Endometrium (tissue), 2 donors: ENCODE measurements at regions not wholly inside any gene's neighbourhood (a gene's known extent, or its start where the extent isn't known, plus 50 kb on each side); places are given as distances from the start of the nearest gene placed in this dataset.
"Not testable (repeated sequence)": the region's sequence is repeated elsewhere in the genome, so short reads cannot be mapped to it uniquely, and the experiment has no call there.

ENCODE experiments used
- FAIRE-seq: peaks from 2 replicates; lab custom pipeline; 2012; peaks lifted over from hg19 to GRCh38; lab: Jason Lieb, UNC
- donor health status: control.
- donor health status: control.

DNA sequence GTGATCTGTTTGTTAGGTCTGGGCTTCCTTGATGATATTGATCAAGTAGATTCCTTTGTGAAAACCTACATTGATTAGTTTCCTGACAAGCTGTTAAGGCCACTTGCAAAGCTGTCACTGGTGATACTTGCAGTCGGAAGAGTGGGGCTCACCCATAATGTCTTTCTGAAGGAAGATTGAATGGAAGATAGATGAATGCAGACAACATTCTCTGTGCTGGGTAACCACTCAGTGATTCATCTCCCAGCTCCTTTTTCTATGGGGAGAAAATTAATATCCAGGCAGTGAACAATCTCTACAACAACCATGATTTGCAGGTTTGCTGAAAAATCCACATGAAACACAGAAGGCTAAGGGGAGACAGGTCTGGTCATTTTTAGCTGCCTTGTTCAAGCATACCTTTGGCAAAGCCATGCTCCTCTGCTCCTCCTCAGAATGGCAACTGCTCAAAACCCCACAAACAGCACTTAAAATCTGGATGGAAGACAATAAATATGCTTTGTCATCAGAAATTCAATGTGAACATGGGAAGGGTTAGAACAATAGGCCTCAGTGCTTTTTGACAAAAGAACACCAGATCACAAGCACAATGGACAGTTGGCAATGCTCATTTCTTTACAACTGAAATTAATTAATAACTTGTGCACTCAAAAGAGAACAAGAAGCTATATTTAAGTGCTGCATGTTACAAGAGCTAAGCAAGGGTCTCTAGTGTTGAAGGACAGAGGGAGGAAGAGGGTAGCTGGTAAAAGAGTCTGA lies 495.4 kb downstream of the TOX3 start:
- FAIRE-seq: no peak

DNA sequence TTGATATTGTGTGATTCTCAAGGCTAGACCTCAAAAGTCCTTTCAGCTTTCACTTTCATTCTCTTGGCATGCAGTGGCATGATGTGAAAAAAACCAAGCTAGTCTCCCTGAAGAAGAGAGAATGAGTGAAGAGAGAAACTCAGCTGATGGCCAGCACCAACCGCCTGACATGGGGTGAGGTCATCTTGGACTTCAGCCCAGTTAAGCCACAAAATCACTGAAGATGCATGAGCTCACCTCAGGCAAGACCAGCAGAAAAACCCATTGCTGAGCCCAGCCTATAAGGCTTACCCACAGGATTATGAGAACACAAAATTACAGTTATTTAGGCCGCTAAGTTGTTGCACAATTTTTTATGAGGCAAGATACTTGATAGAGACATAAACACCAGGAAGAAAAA lies 496.5 kb downstream of the TOX3 start:
- no peak for FAIRE-seq

DNA sequence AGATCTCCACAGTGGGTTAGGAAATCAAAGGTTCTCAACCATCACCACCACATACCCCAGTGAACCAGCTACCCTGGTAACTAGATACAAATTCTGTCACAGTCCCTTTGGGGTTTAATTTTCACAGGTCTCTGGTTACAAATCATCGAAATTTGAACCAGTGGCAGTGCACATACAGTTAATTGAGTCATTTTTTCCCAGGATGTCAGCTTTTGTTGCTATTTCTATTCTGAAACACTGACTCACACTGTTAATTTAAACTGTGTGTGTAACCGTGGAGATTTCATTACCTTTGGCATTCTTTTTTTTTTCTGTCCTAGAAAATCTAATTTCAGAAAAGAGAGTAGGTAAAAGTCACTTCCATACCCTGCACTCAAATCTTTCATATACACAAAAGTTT lies 511.5 kb downstream of the TOX3 start:
- no peak for FAIRE-seq

DNA sequence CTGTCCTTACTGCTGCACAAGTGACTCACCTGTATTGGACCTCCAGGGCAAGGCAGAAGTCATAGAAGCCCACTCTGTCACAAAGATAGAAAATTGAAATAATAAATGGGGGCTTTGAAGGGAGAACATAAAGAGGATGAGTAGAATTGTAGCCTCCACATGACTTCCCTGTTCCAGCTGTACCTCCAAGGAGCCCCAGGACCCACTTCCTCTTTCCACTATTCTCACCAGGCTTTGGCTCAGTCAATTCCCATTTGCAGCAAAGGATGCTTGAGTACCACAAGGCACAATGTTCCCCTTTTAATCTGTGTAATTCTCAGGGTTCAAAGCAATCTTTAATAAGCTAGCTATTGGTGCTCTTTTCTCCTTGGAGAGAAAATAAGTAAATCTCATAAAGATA lies 512.1 kb downstream of the TOX3 start:
- no peak for FAIRE-seq

DNA sequence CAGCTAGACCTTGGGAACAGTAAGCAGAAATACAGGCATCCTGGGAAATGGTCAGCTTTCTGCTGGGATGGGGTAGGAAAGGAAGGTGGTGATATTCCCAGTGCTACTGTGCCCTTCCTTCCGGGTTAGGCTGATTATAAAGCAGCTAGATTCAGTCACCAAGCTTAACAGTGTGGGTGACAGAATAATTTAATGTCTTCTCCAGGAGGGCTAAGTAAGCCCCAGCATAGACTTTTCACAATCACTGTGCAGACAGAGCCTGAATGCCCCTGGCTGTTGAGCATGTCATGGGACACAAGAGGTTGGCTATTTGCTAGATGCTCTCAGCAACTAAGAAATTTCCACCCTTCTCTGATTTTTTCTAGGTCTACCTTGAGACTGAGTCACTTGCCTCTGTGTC lies 513.0 kb downstream of the TOX3 start:
- FAIRE-seq: no peak

- no peak for FAIRE-seq
Observed at GRCh38 chr16:52022980-52023379, 524.0 kb downstream of the TOX3 start.

GRCh38 chr16:52022177-52022576 lies 524.8 kb downstream of the TOX3 start:
- no peak for FAIRE-seq

DNA sequence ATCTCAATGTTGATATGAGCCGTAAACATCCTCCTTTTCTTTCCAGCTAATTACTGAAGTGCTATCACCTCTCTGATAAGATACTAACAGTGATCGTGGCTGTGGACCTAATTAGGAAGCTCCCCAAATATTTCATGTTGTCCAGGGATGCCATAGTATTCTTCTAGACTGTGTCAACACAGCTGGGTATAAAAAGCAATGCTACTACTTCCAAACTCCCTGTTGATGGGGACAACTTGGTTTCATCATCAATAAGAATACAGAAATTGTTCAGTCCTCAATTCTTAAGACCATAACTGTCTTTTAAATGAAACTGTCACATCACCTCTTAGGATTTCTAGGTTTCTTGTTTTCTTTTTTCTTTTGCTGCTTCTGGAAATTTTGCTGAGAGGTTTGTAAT lies 530.6 kb downstream of the TOX3 start:
- no peak for FAIRE-seq

DNA sequence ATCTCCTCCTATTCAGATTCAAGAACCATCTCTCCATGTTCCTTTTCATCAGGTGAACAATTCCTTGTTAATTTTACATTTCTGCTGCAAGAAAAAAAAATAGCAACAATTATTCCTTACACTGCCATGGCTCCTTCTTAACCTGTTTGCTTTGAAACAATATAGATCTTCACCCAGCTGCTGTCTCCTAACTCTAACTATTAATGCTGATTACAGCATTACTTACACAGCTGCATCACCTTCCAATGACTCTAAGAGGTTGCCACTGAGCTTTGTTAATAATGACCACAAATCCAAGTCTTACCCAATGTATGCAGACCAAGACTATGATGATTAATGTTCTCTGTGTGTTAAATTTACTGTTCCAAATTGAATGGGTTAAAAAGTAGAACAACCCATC lies 541.4 kb downstream of the TOX3 start:
- FAIRE-seq: no peak

DNA sequence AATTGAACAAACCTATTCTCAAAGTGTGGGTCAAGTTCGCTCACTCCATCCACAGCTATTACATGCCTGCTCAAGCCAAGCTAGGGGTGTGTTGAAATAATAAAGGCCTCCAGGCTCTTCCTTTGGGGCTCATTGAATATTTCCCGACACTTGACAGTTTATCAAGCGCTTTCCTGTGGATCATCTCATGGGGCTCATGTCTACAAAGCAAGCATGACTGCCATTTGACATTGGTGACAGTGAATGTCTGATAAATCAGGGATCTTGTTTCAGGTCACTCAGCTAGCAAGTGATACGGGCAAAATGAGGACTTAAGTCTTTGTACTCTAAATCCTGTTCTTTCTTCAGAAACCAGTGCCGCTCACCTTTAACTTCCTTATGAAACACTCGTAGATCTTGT lies 542.6 kb downstream of the TOX3 start:
- no peak for FAIRE-seq

GRCh38 chr16:52002026-52002425 lies 544.9 kb downstream of the TOX3 start:
- FAIRE-seq: no peak

GRCh38 chr16:51996516-51996915 lies 550.4 kb downstream of the TOX3 start:
- no peak for FAIRE-seq

- no peak for FAIRE-seq
Observed at GRCh38 chr16:51994597-51994996, 552.3 kb downstream of the TOX3 start.

DNA sequence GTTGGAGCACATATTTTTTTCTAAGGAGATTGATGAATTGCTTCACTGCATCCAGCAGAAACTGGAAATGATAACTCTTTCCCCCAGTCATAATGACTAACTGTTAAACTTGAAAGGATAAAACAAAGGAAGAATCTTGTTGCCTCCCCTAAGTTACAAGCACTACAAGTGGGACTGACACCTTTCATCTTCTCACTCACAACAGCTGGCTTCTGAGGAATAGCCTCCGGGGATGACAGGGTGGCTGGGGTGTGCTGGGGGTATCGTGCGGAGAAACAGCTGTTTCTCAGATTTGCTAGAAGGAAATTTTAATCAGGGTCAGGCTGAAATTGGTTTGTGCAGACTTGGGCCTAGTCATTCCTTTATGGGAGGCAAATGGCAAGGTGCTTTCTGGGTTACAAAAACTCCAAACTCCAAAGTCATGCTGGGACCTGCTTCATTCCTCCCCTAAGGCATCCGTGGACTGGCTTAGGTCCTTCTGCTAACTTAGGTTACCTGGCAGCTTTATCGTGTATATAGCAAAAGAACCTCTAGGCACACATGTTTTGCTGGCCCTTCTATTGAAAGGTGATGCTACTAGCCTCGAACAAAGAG lies 557.2 kb downstream of the TOX3 start:
- no peak for FAIRE-seq

DNA sequence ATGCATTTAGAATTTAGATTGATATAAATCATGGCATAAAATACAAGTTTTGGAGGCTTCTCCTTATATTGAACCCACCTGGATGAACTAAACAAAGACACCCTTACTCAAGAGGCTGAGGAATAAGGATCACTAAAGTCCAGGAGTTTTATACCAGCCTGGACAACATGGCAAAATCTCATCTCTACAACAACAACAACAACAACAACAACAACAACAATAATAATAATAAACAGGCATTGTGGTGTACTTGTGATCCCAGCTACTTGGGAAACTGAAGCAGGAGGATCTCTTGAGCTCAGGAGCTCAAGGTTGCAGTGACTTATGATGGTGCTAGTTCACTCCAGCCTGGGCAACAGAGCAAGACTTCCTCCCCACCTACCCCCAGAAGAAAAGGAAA lies 558.0 kb downstream of the TOX3 start:
- no peak for FAIRE-seq

DNA sequence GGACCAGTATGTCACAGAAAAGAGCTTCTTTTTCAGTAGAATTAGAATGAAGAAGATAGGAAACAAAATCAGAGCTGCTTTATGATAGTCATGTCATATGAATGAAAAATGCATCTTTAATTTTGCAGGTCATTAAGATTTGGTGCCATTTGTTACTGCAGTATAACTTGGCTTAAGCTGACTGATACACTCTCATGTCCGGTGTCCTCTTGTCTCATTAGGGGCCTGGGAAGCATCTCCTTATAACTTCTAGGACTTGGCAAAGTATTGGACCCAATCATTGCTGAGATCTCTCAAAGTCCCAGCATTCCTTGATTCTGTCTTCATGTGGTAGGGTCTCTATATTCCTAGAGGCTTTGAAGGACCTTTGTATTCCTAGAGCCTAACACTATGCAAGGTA lies 559.4 kb downstream of the TOX3 start:
- FAIRE-seq: no peak

GRCh38 chr16:51986717-51987116 lies 560.2 kb downstream of the TOX3 start:
- FAIRE-seq: no peak

DNA sequence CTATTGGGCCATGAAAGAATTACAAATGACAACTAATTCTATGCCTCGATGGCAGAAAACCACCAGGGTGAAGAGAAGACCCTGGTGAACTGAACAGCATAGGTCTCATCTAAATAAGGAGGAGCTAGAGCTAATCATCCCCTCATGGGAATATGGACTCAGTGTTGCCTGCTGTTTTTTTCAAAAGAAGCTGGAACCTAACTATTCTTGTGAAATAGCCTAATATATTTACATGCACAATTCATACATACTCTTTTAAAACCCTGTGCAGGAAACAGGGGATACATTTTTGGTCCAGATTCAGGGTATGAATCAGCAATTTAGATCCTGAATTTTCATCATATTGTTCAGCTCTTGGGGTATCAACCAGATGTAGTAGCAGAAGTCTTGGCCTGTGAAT lies 560.6 kb downstream of the TOX3 start:
- FAIRE-seq: no peak

DNA sequence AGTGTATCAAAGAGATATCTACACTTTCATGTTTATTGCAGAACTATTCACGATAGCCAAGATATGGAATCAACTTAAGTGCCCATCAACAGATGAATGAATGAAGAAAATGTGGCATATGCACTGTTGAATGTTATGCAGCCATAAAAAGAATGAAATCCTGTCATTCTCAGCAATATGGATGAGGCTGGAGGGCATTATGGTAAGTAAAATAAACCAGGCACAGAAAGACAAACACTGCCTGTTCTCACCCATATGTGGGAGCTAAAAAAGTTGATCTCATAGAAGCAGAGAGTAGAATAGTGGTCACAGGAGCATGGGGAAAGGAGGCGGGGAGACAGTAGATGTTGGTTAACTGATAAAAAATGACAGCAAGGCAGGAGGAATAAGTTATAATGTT lies 561.8 kb downstream of the TOX3 start:
- FAIRE-seq: no peak

- no peak for FAIRE-seq
Observed at GRCh38 chr16:51984395-51984794, 562.5 kb downstream of the TOX3 start.

- FAIRE-seq: peak; percentile 92
Observed at GRCh38 chr16:51982715-51983680, 563.9 kb downstream of the TOX3 start.

DNA sequence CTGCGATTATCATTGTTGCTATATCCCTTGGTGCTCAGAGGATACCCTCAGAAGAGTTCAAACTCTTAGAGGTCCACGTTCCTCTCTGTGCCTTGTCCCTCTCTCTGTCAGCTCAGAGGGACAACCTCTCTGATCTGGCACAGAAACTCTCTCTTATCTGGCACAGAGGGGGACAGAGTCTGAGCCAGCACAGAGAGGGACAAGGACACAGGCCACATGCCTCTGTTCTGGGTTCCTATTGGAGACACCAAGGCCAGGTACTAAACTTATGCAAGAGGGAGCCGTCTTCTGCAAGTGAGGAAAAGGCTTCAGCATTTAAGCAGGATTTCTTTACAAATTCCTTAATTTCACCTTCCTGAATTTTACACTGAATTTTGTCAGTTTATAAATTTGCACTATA lies 565.2 kb downstream of the TOX3 start:
- no peak for FAIRE-seq

DNA sequence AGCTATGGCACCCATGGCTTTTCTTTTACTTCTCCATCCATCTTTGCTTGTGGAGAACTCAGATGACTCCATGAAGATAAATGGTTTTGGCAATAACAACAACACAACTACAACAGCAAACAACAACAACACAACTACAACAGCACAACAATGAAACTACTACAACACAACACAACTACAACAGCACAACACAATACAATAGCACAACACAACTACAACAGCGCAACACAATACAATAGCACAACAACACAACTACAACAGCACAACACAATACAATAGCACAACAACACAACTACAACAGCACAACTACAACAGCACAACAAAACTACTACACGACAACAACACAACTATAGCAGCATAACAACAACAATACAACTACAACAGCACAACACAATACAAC lies 569.4 kb downstream of the TOX3 start:
- not testable (repeated sequence) for FAIRE-seq
